GM21423 (cell line): ENCODE measurements at regions not wholly inside any gene's neighbourhood (a gene's known extent, or its start where the extent isn't known, plus 50 kb on each side); places are given as distances from the start of the nearest gene placed in this dataset.

Source experiments
- ATAC-seq: cut with Tn5 transposase; IDR thresholded peaks from one replicate; pipeline ENCODE4 v1.9.1; 2021; ENCODE audit warnings: mild to moderate bottlenecking, moderate library complexity; ENCODE audit not compliant: unreplicated experiment

DNA sequence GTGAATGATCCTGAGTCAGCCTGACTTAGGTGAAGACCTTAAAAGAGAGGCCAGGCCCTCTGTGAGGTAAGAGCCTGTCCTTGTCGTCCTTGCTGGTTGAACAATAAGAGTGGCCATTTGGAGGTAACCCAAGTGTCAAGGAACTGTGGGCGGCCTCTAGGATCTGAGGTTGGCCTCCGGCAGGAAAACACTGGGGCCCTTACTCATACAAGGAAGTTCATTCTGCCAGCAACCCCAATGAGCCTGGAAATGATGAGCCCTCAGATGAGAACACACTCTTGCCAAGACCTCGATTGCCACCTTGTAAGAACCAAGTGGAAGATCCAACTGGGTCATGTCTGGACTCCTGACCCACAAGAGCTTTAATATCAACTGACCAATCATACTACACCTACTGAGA lies 95.5 kb upstream of the LRATD1 start:
- no peak for ATAC-seq

DNA sequence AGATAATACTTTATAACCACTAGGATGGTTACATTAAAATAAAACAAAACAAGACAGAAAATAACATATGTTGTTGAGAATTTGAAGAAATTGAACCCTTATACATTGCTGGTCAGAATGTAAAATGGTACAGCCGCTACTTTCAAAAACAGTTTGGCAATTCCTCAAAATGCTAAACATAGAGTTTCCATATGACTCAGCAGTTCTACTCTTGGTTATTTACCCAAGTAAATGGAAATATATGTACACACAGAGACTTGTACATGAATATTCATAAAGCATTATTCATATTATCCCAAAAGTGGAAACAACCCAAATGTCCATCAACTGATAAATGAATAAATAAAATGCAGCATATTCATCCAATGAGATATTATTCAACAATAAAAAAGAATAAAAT lies 92.5 kb upstream of the LRATD1 start:
- no peak for ATAC-seq

DNA sequence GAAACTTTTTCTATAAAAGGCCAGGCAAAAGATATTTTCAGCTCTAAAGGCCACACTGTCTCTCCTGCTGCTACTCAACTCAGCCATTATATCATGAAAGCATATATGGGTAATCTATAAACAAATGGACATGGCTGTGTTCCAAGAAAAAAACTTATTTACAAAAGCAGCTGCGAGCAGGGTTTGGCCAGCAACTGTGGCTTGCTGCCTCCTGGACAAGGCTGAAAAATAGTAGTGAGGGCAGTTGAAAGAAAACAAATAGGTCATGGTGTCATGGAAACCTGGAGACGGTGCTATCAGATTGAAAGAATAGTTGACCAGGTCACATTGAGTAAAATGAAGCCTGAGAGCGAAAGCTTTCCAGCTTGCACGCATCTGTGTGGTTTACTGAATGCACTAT lies 89.2 kb upstream of the LRATD1 start:
- no peak for ATAC-seq

DNA sequence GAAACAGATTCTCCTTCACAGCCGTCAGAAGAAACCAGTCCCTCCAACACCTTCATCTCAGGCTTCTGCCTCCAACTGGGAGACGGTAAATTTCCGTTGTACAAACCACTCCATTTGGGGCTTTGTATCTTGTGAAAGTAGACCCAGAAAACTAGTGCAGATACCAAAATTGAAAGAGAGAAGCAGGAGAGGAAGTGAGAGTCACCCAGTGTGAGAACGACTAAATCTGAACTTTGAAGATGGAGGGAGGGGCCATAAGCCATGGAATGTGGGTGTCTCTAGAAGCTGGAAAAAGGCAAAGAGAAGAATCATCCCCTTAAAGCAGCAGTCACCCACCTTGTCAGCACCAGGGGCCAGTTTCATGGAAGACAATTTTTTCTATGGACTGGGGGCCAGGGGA lies 88.3 kb upstream of the LRATD1 start:
- ATAC-seq: no peak

DNA sequence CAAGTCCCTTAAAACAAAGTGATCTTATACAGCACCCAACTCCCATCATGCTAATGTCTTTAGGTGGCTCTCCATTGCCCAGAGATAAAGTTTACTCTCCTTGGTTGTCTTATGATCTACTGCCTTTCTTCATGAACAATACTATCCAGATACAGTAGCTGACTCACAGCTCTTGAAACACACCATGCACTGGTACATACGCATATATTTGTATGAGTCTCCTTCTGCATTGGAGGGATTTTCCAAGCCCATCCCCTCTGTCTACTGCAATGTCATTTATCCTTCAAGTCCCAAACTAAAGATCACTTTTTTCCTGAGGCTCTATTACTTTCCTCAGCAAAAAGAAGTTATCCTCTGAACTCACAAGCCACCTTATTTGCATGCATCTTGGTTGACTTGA lies 84.7 kb upstream of the LRATD1 start:
- ATAC-seq: no peak

DNA sequence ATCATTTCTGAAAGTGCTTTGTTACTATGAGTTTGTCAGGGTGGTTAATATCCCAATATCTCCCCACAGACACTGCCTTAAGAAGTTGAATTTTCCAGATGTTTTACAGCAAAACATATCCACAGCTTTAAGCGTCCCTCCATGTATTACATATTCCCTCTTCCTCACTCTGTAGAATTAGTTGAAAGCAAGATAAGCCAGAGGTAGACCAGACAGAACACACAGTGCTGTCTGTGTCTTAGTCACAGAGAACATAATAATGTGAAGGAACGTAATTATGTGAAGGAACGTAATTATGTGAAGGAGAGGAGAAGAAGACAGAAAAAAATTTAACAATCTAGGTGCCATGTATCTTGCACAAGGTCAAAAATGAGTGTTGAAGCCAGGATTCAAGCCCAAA lies 81.9 kb upstream of the LRATD1 start:
- ATAC-seq: no peak

DNA sequence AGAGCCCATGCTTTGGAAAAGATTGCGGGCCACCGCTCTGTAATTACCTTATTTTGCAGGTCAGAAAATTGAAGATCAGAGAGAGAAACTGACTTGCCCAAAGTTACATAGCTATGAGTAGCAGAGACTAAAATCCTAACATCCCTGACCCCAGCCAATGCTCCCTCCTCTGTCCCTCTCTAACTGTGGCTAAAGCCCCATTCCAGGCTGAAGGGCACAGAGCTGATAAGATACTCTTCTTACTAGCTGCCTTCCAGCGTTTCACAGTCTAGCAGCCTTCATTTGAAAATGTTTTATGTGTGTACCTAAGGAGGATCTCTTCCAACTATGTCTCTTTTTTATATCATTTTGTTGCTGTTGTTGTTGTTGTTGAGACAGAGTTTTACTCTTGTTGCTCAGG lies 81.4 kb upstream of the LRATD1 start:
- ATAC-seq: no peak

DNA sequence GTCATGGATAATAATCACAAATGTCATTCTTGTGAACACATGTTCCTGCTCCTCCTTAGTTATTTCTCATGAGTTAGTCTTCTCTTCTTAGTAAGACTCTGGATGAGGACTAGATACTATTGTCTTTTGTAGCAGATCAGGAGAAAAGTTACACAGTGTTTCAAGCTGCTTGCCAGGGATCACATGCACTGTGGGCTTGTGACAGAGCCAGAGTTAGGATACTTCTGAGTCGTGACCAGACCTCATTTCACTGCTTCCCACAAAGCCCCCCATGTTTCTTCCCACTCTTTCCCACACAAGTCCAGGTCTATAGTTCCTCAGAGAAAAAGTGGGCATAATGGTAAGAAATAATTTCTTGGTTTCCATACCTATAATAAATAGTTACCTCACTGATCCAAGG lies 80.2 kb upstream of the LRATD1 start:
- ATAC-seq: no peak

DNA sequence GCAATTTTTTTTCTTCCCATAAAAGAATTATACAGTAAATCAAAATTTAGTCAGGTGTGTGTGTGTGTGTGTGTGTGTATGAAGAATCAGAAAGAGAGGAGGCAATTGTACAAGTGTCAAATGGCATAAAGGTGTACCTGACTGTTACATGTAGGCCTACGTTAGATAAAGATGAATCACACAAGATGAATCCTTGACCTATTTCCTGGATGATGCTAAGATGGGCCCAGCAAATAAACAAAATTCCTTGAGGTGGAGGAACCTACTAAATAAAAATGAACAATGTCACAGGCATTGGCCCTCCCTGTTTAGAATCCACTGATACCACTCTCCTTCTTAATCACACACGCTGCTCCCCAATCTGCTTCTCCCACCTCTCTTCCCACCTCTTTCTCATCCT lies 79.7 kb upstream of the LRATD1 start:
- no peak for ATAC-seq

DNA sequence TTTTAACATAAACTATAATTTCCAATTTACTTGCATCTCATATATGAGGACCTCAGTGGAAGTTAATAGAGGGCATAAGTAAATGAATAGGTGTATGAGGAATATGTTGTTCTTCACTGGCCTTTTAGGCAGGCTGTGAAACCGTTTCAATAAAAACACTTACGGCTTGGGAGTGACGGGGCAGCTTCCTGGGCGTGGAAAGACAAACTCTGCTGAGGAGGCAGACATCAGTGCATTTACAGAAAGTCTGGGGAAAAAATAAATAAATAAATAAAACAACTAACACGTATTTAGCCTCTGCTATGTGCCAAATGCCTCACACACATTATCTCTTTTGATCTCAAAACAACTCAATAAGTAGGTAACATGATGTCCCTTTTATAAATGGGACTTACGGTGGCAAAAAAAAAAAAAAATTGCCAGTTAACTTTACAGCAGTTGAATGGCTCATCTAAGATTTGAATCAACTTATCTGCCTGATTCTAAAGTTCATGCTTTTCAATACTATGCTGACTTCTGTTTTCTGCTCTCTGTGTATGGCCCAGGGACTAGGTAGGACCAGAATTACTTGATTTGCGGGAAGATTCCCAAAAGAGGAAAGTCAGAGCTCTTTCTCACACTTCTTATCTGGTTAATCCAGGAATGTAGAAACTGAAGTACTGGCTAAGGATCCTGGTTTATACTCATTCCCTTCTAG lies 77.5 kb upstream of the LRATD1 start:
- no peak for ATAC-seq

DNA sequence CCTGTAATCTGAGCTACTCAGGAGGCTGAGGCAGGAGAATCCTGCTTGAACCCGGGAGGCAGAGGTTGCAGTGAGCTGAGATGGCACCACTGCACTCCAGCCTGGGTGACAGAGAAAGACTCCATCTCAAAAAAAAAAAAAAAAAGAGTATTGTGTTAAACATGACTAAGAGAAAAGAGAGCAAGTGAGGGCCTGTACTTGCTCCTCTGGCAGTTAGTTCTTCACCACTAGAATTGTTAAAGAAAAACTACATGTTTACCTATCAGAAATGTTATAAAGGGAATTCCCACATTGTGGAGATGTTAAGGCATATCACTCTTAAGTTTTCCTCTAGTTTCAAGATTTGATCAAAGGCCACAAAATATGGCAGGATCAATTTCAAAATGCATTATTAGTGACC lies 75.4 kb upstream of the LRATD1 start:
- ATAC-seq: no peak

DNA sequence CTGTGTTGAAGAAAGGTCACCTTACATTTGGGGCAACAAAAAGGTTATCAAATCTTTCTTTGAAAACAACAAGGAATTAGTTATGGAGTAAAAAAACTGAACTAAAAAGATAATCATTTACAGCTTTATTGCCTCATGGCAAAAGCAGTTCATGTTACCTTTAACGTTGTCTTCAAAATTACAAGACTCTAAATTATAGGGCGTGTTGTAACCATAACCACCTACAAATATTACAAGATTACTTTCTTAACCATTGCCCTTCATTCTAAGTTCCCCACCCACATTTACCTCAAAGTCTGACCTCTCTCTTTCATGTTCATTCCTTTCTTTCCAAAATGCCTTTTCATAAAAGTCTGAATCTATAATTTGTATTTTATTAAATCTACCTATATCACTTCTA lies 74.6 kb upstream of the LRATD1 start:
- no peak for ATAC-seq

DNA sequence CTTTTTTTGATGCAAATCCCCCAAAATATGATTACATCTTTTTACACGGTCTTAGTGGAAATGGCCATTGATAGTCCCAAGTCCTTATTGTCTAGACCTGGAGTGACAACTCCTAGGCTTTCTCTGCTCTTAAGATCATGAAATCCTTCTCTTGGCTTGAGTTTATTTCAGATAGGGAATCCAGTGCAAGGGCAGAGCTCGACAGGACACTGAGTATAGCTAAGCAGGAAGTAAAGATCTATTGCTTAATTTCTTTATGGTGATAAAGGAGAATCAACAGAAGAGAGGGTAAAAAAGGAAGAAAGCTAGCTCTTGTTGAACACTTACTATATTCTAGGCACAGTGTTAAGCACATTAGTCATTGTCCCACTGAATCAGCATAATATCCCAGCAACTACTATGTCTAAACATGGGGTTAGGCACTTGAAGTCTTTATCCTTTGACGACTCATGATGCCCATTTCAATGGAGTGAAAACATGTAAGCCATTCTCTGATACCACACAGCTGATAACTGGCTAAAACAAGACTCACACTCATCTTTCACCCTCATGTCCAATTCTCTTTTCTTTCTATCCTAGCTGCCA lies 74.1 kb upstream of the LRATD1 start:
- no peak for ATAC-seq

DNA sequence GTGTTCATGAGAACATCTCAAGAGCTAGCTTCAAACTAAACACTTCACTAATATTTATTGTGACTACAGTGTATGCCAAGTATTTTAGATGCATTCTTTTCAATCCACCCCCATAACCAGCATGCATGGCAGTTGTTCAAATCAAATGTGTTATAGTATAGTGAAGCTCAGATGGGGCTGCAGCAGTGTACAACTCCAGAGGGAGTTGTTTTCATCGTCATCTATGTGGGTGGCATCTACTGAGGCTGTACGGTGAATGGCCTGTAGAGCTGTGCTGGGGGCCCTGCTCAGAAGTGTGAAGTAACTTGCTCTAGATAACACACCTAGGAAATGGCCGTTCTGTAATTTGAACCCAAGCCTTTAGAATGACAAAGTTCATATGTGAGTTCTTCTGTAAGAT lies 71.8 kb upstream of the LRATD1 start:
- ATAC-seq: no peak

DNA sequence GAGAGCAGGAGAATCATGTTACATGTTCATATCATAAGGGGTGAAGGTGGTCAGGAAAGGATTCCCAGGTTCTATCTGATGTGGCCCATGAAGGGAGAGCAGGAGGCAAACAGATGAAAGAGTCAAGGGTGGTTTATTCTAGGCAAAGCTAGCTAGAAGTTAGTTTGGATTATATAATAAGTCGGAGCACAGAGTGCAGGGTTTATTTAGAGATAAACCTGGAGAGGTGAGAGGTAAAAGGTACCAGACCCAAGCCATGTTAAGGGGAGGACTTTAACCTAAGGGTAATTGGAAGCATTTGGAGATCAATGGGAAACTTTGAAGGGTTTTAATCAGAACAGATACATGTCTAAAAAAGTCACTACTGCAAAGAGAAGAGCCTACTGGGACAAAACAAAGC lies 69.2 kb upstream of the LRATD1 start:
- ATAC-seq: no peak

DNA sequence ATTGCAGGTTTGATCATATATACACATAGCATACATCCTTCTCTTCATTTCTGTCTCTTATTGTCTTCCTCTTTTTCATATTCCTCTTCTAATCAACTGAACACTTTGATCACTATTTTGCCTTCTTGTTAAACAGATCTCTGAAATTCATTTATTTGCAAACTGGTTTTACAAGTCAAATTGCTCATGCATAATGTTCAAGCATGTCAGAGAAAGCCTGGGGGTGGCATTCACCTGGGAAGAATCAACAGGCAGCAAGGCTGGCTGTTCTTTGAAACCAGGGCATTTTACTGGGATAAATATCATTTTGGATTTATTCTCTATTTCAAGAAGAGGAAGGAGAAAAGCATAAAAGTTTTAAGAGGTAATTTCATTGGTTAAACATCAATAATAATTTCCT lies 66.9 kb upstream of the LRATD1 start:
- no peak for ATAC-seq

DNA sequence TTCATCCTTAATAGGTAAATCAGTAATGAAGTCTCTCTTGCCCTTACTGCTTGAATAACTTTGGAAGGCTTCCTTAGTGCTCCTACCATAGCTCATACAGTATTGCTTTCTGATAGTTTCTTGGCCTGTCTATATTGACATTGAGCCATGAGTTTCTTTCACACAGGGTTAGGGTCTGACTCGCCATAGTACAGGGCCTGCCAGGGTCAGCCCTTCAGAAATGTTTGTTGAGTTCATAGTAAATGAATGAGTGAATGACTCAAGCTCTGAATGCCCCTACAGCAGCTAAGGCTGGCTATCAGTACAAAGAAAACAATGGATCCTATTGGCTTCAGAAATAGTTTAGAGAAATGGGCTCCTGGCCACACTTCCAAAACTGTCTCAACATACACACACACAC lies 65.0 kb upstream of the LRATD1 start:
- no peak for ATAC-seq

DNA sequence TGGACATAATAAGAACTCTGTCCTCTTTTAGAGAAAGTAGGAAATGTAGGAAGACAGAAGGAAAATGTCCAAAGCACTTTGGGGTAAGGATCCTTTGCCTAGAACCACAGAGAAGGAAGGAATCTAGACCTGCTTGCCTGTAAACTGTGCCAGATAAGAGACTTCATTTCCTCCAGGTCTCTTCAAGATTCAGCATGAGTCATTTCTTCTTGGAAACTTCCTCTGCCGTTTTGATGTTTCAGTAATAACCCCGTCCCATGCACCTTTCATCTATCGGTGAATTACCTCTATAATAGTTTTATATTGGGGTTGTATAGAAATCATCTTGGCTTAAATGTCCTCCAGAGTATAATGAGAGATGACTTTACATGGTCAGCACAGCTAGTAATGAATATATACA lies 63.2 kb upstream of the LRATD1 start:
- no peak for ATAC-seq

DNA sequence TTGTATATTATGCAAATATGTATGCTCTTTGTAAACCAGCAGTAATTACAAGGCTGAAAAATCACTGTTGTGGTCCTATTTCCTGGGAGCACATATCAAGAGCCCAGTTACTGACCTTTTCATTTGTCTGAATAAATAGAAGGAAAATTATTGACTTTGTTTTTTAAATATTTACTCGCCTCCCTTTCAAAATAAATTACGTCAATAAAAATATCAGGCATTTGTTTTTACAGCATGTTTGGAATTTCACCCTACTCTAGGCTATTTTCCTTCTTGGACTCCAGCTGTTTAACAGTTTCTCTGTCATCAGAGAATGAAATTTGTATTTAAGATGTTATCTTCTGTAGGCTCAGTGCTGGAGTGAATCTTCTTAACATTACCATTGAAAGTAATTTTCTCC lies 59.9 kb upstream of the LRATD1 start:
- no peak for ATAC-seq

DNA sequence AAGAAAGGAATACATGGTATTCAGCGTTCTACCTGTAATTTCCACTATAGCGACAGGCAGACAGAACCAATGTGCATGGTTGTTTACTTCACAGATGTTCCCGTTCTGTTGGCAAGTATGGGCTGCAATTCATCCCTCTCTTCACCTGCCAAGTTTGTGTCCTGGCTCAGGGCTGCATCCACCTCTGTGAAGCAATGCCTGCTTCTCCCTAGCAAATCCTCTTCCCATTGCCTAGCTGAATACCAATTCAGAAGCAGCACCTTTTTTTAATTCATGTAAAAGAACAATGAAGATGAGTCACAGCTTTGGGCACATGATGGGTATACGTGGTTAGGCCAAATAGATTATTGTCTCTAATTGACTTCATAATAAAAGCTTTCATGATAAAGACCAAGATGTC lies 54.7 kb upstream of the LRATD1 start:
- no peak for ATAC-seq
